NCI-H345 treated with DMSO at 0.1 percent for 48 hours (cell line): ENCODE measurements at regions not wholly inside any gene's neighbourhood (a gene's known extent, or its start where the extent isn't known, plus 50 kb on each side); places are given as distances from the start of the nearest gene placed in this dataset.
"Not testable (repeated sequence)": the region's sequence is repeated elsewhere in the genome, so short reads cannot be mapped to it uniquely, and the experiment has no call there.

Experiments
- DNase-seq: peaks from one replicate; lab custom pipeline; 2025; ENCODE audit not compliant: unreplicated experiment; lab: John Stamatoyannopoulos, UW

- no peak for DNase-seq
Observed at GRCh38 chr14:106203438-106203837, 677.1 kb downstream of the TMEM121 start.

GRCh38 chr14:106204063-106204462 is 677.7 kb downstream of the TMEM121 start:
- DNase-seq = no peak

DNA sequence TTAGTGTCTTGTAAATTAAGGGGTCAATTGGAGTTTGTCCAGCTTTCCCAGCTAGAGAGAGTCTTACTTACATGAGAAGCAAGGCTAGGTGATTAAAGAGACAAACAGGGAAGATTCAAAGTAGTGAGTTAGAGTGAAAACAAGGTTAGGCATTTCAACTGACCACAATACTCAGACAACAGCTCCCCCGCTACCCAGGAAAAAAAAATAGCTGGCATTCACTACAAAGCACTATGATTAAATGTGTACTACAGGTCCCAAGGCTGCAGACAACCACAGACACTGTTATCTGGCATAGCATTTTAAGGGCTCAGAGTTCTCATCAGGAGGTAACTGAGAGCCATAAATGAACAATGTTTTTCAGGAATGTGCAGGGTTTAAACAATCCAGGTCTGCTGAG is 680.9 kb downstream of the TMEM121 start:
- DNase-seq = no peak

- DNase-seq = no peak
Observed at GRCh38 chr14:106208794-106209193, 682.4 kb downstream of the TMEM121 start.

DNA sequence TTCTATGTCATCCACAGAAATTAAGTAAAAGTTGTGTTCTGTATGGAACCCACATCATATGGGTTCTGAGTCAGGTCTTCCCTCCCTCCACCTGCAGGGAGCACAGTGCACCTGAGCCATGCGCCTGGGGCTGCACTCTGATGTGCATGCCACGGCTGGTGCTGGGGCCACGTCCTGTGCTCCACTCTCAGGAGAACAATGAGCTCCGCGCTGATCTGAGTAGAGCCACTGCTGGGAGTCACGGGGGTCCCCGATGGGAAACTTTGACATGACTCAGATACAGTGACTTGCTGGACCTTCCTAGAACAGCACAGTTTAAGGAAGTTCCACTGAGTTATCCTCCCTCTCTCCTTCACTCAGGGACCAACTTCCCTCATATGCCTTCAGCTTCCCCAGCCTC is 683.4 kb downstream of the TMEM121 start:
- no peak for DNase-seq

- no peak for DNase-seq
Observed at GRCh38 chr14:106210650-106211049, 684.3 kb downstream of the TMEM121 start.

GRCh38 chr14:106211334-106211900 is 685.0 kb downstream of the TMEM121 start:
- DNase-seq = no peak

- no peak for DNase-seq
Observed at GRCh38 chr14:106215229-106215628, 688.8 kb downstream of the TMEM121 start.

DNA sequence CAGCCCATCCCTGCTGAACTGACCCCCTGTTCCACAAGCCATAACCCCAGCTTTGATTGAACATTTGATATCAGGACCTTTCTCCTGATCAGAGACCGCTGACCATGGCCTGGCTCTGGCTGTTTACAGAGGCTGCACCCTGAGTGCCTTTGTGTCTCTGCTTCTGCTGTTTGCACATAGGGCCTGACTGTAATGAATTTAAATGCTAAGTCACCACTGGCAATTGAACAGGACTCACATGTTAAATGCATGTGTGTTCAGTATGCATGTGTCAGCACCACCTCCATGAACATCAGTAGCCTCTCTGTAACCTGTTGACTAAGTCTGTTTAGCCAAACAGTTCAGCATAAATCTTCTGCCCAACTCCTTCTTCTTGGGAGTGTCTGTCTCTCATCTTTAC is 690.3 kb downstream of the TMEM121 start:
- no peak for DNase-seq

DNA sequence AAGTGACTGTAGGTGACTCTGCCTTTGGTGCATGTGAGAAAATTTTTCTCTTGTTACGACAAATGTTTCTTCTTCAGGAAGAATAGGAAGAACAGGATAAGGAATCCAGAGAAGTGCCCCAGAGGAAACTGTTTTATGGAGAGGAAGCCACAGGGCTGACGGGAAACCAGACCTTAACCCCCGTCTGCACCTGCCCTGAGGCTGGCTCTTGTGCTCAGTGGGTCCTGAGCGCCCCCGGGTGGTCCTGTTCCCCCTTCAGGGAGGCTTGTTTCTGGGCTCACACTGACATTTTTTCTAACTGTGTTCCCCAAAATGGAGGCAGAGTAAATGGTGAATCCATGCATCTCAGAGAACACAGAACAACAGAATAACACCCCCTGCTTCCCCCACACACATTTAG is 691.8 kb downstream of the TMEM121 start:
- DNase-seq = no peak

- DNase-seq = no peak
Observed at GRCh38 chr14:106222311-106222710, 695.9 kb downstream of the TMEM121 start.

GRCh38 chr14:106222731-106223130 is 696.3 kb downstream of the TMEM121 start:
- no peak for DNase-seq

DNA sequence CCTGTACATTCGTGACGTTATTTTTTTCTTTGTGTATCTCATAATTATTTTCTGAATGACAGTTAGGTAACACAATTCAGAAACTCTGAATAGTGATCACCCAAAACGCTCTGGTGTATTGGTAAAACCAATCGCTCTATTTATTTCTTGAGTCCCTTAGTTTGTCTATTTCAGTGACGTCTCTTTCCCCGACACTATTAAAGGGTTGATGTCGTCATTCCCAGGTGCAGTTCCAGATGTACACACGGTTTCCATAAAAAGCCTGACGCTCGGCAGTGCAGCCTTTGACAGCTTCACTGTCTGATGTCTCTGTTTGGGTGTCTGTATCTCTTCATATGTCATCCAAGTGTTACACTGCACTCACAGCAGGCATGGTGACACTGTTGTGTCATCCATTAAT is 701.4 kb downstream of the TMEM121 start:
- no peak for DNase-seq

DNA sequence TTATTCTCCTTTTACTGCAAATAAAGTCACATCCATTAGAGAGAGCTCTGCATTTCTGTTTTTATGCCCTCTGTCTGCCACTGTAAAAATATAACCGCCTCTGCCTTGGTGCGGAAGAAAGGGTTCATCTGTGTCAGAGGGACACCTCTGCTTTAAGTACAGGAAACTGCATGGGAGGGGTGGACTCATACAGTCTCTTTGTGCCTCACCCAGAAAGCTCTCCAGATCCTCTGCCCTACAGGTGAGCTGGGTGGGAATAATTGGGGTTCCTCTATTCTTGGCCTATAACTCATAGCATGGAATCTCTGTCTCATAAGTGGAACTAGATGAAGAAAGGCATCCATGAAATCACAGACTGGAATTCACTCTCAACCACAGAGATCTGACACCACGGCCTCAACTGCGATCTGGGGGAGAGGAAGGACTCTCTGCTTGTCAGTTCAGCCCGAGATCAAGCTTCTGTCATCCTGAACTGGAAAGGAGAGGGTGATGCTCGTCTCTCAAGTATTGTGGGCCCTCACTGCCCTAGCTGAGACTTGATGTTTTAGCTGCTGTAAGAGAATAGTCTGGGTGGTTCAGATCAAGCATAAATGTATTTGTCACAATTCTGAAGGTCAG is 702.3 kb downstream of the TMEM121 start:
- DNase-seq = no peak

- no peak for DNase-seq
Observed at GRCh38 chr14:106230071-106230470, 703.7 kb downstream of the TMEM121 start.

DNA sequence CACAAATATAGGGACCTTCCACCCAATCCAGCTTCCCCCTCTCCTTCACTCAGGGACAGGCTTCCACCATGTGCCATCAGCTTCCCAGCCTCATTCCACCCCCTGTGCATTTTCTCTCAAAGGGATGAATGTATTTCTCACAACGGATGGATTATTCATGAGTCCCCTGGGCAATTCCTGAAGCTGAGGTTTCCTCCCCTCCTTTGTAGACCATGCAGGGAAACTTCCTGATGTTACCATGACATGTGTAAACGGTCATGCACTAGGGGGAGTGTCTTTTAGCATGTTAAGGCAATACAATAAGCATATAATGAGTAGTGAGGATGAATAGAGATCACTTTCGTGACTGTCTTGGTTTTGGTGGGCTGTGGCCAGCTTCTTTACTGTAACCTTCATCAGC is 706.8 kb downstream of the TMEM121 start:
- not testable (repeated sequence) for DNase-seq

- not testable (repeated sequence) for DNase-seq
Observed at GRCh38 chr14:106234525-106235254, 708.3 kb downstream of the TMEM121 start.

GRCh38 chr14:106235356-106236159 is 709.2 kb downstream of the TMEM121 start:
- DNase-seq = no peak

GRCh38 chr14:106248321-106249192 is 722.2 kb downstream of the TMEM121 start:
- no peak for DNase-seq

DNA sequence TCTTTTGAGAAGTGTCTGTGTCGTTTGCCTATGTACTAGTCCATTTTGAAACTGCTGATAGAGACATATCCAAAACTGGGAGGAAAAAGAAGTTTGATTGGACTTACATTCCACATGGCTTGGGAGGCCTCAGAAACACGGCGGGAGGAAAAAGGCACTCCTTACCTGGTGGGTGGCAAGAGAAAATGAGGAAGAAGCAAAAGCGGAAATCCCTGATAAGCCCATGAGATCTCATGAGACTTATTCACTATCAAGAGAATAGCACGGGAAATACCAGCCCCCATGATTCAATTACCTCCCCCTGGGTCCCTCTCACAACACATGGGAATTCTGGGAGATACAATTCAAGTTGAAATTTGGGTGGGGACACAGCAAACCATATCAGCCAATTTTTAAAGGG is 727.6 kb downstream of the TMEM121 start:
- DNase-seq = not testable (repeated sequence)

GRCh38 chr14:106257569-106257994 is 731.2 kb downstream of the TMEM121 start:
- DNase-seq = not testable (repeated sequence)
